ENCODE measurements at regions not wholly inside any gene's neighbourhood (a gene's known extent, or its start where the extent isn't known, plus 50 kb on each side); places are given as distances from the start of the nearest gene placed in this dataset.

GRCh38 chr19:28493884-28494283 lies 719.1 kb downstream of the UQCRFS1 start:
- Histone ChIP-seq H3K79me2 (ENCODE audit: insufficient read depth, low read length) (no peaks in the 10 kb centered on the region), H2BK120ac (ENCODE audit: low read depth, low read length, poor library complexity, severe bottlenecking) (no peak overlapping the region), H3K79me1 (ENCODE audit: insufficient read depth, low read depth, low read length, poor library complexity, severe bottlenecking) (no peaks in the 10 kb centered on the region), H2AFZ (ENCODE audit: low read length) (no peak overlapping the region), H3K9me3 (ENCODE audit: control insufficient read depth, low read depth, low read length) (no peaks in the 10 kb centered on the region), H4K20me1 (ENCODE audit: control insufficient read depth, insufficient read depth, insufficient read length) (no peaks in the 10 kb centered on the region), H3K9ac (ENCODE audit: extremely low read depth, insufficient read length, low read length) (no peak overlapping the region), H4K91ac (ENCODE audit: insufficient read length, low read depth, low read length) (no peak overlapping the region), H3T11ph (ENCODE audit: low read length) (no peak overlapping the region), H2BK12ac (ENCODE audit: insufficient read length, low read depth, low read length) (no peak overlapping the region), H3K27ac (ENCODE audit: insufficient read length, low read depth, low read length) (no peak overlapping the region), H2BK5ac (ENCODE audit: insufficient read length, low read length) (no peak overlapping the region), H3K4me2 (ENCODE audit: insufficient read depth, insufficient read length, low read length) (no peak overlapping the region), H4K5ac (ENCODE audit: insufficient read length, low read depth, low read length) (no peak overlapping the region), H3K23ac (ENCODE audit: insufficient read length, low read depth, low read length) (no peak overlapping the region), H3K4me1 (ENCODE audit: insufficient read depth, low read length) (peaks cover 6% of the 10 kb centered on the region), H3K27me3 (ENCODE audit: insufficient read depth, low read length) (no peaks in the 10 kb centered on the region), H3K18ac (ENCODE audit: insufficient read length, low read depth, low read length) (no peak overlapping the region), H3K23me2 (ENCODE audit: insufficient read length, low read depth, low read length, poor library complexity, severe bottlenecking) (no peaks in the 10 kb centered on the region), H3K56ac (ENCODE audit: insufficient read length, low read depth, low read length) (no peak overlapping the region), H2BK20ac (ENCODE audit: low read depth, low read length, poor library complexity, severe bottlenecking) (no peak overlapping the region), H2AK5ac (ENCODE audit: insufficient read length, low read length) (no peak overlapping the region), H3K4ac (ENCODE audit: low read depth, low read length) (no peak overlapping the region), H3K14ac (ENCODE audit: insufficient read depth, low read length) (no peak overlapping the region), H2BK15ac (ENCODE audit: low read depth, low read length) (no peak overlapping the region), H4K8ac (replicated peaks; ENCODE audit: insufficient read length, low read depth, low read length) (no peak overlapping the region)
- peak overlapping the region; percentile 15 to 95 (median 91); a peak in 5 of 7 replicates for H3K27ac Mint-ChIP-seq
- no peaks in the 10 kb centered on the region for H3K36me3 Mint-ChIP-seq (ENCODE audit: insufficient read depth in 1 of 3, low read depth in 3 of 3)
- DNase-seq = no peak
- no peaks in the 10 kb centered on the region; the same call in 1 of the 2 replicates for H3K27me3 Mint-ChIP-seq (ENCODE audit: low read depth)
- WGBS (ENCODE audit: extremely low coverage, insufficient read length, low lambda C conversion rate) = no CpG with 5 or more reads among the region's 5 CpGs
- peaks cover 37 to 41% of the 10 kb centered on the region in 2 experiments for H3K4me1 Mint-ChIP-seq
- H3K4me3 Mint-ChIP-seq = no peak overlapping the region
- TF ChIP-seq CTCF (conservative IDR thresholded peaks at IDR 0.05) = no peak
- H3K9me3 Mint-ChIP-seq = no peaks in the 10 kb centered on the region; a peak in 1 of 5 replicates
